HEK293T (cell line): ENCODE measurements at regions not wholly inside any gene's neighbourhood (a gene's known extent, or its start where the extent isn't known, plus 50 kb on each side); places are given as distances from the start of the nearest gene placed in this dataset.

ENCODE experiments used
- CTCF ChIA-PET: fragments of 350-600 bp; formaldehyde crosslinking; extraction: SDS; loops from one replicate; lab custom pipeline; 2021; ENCODE audit warnings: antibody characterized with exemption, inconsistent platforms; lab: Yijun Ruan, JAX
- POLR2A ChIA-PET: fragments of 350-600 bp; formaldehyde crosslinking; extraction: SDS; loops from one replicate; lab custom pipeline; 2020; ENCODE audit warnings: antibody characterized with exemption, inconsistent platforms; lab: Yijun Ruan, JAX
- DNase-seq: peaks from one replicate; pipeline ENCODE4 v3.0.0; 2012; ENCODE audit warnings: mixed read lengths; ENCODE audit errors: extremely low spot score
- ARNT ChIP-seq: fragments of 450-650 bp; IDR thresholded peaks from 2 replicates; pipeline ENCODE4 v1.6.1; 2017; ENCODE audit warnings: mild to moderate bottlenecking
- BHLHE40 ChIP-seq: fragments of 450-650 bp; IDR thresholded peaks from 2 replicates; pipeline ENCODE4 v1.6.1; 2016; ENCODE audit warnings: mild to moderate bottlenecking, moderate library complexity, borderline replicate concordance
- CTBP1 ChIP-seq: fragments of 450-650 bp; IDR thresholded peaks from 2 replicates; pipeline ENCODE4 v1.6.1; 2016; ENCODE audit warnings: borderline replicate concordance
- ELF4 ChIP-seq: fragments of 450-650 bp; IDR thresholded peaks from 2 replicates; pipeline ENCODE4 v1.6.1; 2017; ENCODE audit warnings: antibody characterized with exemption
- FOXA1 ChIP-seq: fragments of 450-650 bp; IDR thresholded peaks from 2 replicates; pipeline ENCODE4 v1.6.1; 2016; ENCODE audit warnings: mild to moderate bottlenecking
- FOXK2 ChIP-seq: fragments of 450-650 bp; IDR thresholded peaks from 2 replicates; pipeline ENCODE4 v1.6.1; 2016; ENCODE audit warnings: mild to moderate bottlenecking
- FOXM1 ChIP-seq: fragments of 450-650 bp; IDR thresholded peaks from 2 replicates; pipeline ENCODE4 v1.6.1; 2017; ENCODE audit warnings: mild to moderate bottlenecking, borderline replicate concordance
- HDGF ChIP-seq: fragments of 450-650 bp; IDR thresholded peaks from 2 replicates; pipeline ENCODE4 v1.6.1; 2017; ENCODE audit warnings: antibody characterized with exemption, borderline replicate concordance
- L3MBTL2 ChIP-seq: fragments of 450-650 bp; conservative IDR thresholded peaks from 2 replicates; pipeline ENCODE4 v1.6.1; 2016; ENCODE audit warnings: mild to moderate bottlenecking
- LEF1 ChIP-seq: fragments of 450-650 bp; IDR thresholded peaks from 2 replicates; pipeline ENCODE4 v1.6.1; 2017; ENCODE audit warnings: mild to moderate bottlenecking, borderline replicate concordance
- NFRKB ChIP-seq: fragments of 450-650 bp; IDR thresholded peaks from 2 replicates; pipeline ENCODE4 v1.6.1; 2016; ENCODE audit warnings: mild to moderate bottlenecking, moderate library complexity
- PKNOX1 ChIP-seq: fragments of 450-650 bp; IDR thresholded peaks from 2 replicates; pipeline ENCODE4 v1.6.1; 2016
- SP1 ChIP-seq: fragments of 450-650 bp; IDR thresholded peaks from 2 replicates; pipeline ENCODE4 v1.6.1; 2017
- SUZ12 ChIP-seq: fragments of 450-650 bp; IDR thresholded peaks from 2 replicates; pipeline ENCODE4 v1.6.1; 2016; ENCODE audit warnings: mild to moderate bottlenecking
- TARDBP ChIP-seq: fragments of 450-650 bp; IDR thresholded peaks from 2 replicates; pipeline ENCODE4 v1.6.1; 2016
- ZNF384 ChIP-seq: fragments of 450-650 bp; IDR thresholded peaks from 2 replicates; pipeline ENCODE4 v1.6.1; 2016

- TF ChIP-seq LEF1 (no peak), CTBP1 (no peak), BHLHE40 (no peak), FOXA1 (no peak), SP1 (no peak), FOXK2 (no peak), ARNT (no peak), PKNOX1 (no peak), FOXM1 (no peak), ZNF384 (no peak), TARDBP (no peak), ELF4 (no peak), HDGF (no peak), L3MBTL2 (no peak), SUZ12 (no peak), NFRKB (no peak)
- ChIA-PET CTCF (interaction anchor here (0.9 to 1.6 kb wide), 2 partner anchors 13 to 15 kb away, joined by 3 read pairs; no protein-coding TSS in a partner anchor), POLR2A (no interaction called here)
- no peak for DNase-seq
Observed at GRCh38 chr5:74226716-74227485, 413.6 kb downstream of the ENC1 start.

GRCh38 chr5:74225587-74225986 is 414.9 kb downstream of the ENC1 start:
- no peak for DNase-seq
- TF ChIP-seq NFRKB = no peak
- no peak for TF ChIP-seq BHLHE40
- TF ChIP-seq LEF1 = no peak
- TF ChIP-seq CTBP1 = no peak
- no peak for TF ChIP-seq PKNOX1
- no peak for TF ChIP-seq ZNF384
- TF ChIP-seq ELF4 = no peak
- no peak for TF ChIP-seq FOXA1
- TF ChIP-seq FOXK2 = no peak
- no peak for TF ChIP-seq HDGF
- no peak for TF ChIP-seq ARNT
- TF ChIP-seq L3MBTL2 = no peak
- CTCF ChIA-PET = no interaction called here
- POLR2A ChIA-PET = no interaction called here

- DNase-seq = no peak
- TF ChIP-seq BHLHE40 (no peak), ZNF384 (no peak), TARDBP (no peak), HDGF (no peak), FOXM1 (no peak), SUZ12 (no peak), NFRKB (no peak), FOXK2 (no peak), PKNOX1 (no peak), FOXA1 (no peak)
- ChIA-PET POLR2A (no interaction called here), CTCF (no interaction called here)
Observed at GRCh38 chr5:74224331-74224730, 416.2 kb downstream of the ENC1 start.

- no peak for DNase-seq
- ChIA-PET CTCF (interaction anchor here (1.5 kb wide), 1 partner anchor 11 kb away, joined by 8 read pairs; no protein-coding TSS in a partner anchor), POLR2A (no interaction called here)
- TF ChIP-seq TARDBP = no peak
- TF ChIP-seq NFRKB = no peak
- TF ChIP-seq FOXA1 = no peak
- no peak for TF ChIP-seq ZNF384
- no peak for TF ChIP-seq CTBP1
- no peak for TF ChIP-seq LEF1
- no peak for TF ChIP-seq ELF4
- TF ChIP-seq ARNT = no peak
- no peak for TF ChIP-seq SP1
- TF ChIP-seq FOXK2 = no peak
- TF ChIP-seq PKNOX1 = no peak
- no peak for TF ChIP-seq BHLHE40
- no peak for TF ChIP-seq SUZ12
Observed at GRCh38 chr5:74222806-74223205, 417.7 kb downstream of the ENC1 start.

GRCh38 chr5:74221413-74221812 is 419.1 kb downstream of the ENC1 start:
- TF ChIP-seq SUZ12 (no peak), PKNOX1 (no peak)
- no peak for DNase-seq
- CTCF ChIA-PET = interaction anchor here (0.7 kb wide), 1 partner anchor 108 kb away, joined by 3 read pairs; no protein-coding TSS in a partner anchor
- POLR2A ChIA-PET = no interaction called here
